ENCODE measurements at regions not wholly inside any gene's neighbourhood (a gene's known extent, or its start where the extent isn't known, plus 50 kb on each side); places are given as distances from the start of the nearest gene placed in this dataset.

DNA sequence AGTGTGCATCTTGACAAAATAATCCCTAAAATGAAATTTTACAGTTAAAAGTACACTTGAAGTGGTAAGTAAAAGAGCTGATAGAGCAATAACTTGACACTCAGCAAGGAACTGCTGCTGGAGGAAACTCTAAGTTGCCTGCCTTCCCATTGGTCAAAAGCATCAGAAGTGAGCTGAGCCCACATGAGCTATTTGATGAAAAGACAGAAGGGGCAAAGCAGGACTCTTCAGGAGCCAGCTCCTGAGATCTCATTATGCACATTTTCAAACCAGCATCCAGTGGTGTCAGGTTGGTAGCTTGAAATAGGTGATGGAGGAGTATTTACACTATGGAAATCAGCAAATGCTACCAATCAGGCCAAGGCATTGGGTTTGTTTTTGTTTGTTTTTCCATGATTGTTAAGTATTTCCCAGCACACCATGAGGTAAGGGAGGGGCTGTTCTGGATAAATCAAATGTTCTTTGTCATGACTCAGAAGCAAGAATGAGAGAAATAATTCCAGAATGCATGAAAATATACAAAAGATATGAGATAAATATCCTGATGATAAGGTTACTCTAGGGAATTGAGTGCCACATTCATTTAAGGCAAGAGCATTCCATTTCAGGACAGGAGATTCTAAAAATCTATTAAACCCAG, 316.6 kb downstream of the SNX13 start:
- DNase-seq (ENCODE audit: low read depth), result no peak
- no peaks in the 10 kb centered on the region for H3K36me3 ChIP-seq (ENCODE audit: control insufficient read depth, insufficient read depth, low read length)
- no peak overlapping the region for H3K4me3 ChIP-seq (ENCODE audit: low read depth, low read length)
- H3K27me3 ChIP-seq (ENCODE audit: control insufficient read depth, insufficient read depth, low read length), result no peaks in the 10 kb centered on the region
- TF ChIP-seq, protein P1, sequence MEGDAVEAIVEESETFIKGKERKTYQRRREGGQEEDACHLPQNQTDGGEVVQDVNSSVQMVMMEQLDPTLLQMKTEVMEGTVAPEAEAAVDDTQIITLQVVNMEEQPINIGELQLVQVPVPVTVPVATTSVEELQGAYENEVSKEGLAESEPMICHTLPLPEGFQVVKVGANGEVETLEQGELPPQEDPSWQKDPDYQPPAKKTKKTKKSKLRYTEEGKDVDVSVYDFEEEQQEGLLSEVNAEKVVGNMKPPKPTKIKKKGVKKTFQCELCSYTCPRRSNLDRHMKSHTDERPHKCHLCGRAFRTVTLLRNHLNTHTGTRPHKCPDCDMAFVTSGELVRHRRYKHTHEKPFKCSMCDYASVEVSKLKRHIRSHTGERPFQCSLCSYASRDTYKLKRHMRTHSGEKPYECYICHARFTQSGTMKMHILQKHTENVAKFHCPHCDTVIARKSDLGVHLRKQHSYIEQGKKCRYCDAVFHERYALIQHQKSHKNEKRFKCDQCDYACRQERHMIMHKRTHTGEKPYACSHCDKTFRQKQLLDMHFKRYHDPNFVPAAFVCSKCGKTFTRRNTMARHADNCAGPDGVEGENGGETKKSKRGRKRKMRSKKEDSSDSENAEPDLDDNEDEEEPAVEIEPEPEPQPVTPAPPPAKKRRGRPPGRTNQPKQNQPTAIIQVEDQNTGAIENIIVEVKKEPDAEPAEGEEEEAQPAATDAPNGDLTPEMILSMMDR (IDR thresholded peaks at IDR 0.05; ENCODE audit: insufficient read depth, low read length, poor library complexity, severe bottlenecking), result no peak

DNA sequence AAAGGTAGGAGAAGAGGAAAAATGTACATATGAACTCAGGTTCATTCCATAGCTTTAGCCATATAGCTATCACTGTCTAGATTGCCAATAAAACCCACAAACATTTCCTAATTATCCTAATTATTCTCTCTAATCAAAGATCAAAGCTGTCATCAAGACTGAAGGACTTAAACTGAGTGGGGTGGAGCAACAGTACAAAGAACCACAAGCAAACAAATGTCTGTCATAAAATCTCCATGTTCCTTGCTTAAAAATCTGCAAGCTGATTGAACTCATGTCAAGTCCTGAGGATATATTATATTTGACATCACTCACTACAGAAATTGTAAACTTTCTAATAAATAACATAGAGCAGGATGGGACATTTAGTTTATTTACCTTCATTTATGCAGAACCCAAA, 315.9 kb downstream of the SNX13 start:
- no peak for DNase-seq (ENCODE audit: low read depth)
- Histone ChIP-seq H3K27me3 (ENCODE audit: control insufficient read depth, insufficient read depth, low read length) (no peaks in the 10 kb centered on the region), H3K36me3 (ENCODE audit: control insufficient read depth, insufficient read depth, low read length) (no peaks in the 10 kb centered on the region), H3K4me3 (ENCODE audit: low read depth, low read length) (no peak overlapping the region)
- TF ChIP-seq, protein P1 (IDR thresholded peaks at IDR 0.05; ENCODE audit: insufficient read depth, low read length, poor library complexity, severe bottlenecking), result no peak

DNA sequence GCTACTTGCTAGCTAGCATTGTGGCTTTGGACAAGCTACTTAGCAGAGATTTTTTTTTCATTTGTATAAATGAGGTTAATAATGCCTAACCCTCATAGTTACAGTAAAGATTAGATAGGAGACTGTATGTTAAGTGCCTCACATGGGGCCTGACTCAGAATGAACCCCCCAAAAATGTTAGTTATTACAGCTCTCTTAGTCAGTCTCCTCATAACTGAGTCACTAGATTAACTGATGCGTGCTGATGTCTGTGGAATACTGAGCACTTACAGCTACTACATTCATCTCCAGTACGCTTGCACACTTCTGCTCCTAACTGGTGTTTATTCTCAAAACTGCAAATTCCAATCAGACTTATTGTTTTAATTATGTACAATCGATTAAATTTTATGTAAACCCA, 315.3 kb downstream of the SNX13 start:
- no peaks in the 10 kb centered on the region for H3K27me3 ChIP-seq (ENCODE audit: control insufficient read depth, insufficient read depth, low read length)
- TF ChIP-seq, protein P1 (IDR thresholded peaks at IDR 0.05; ENCODE audit: insufficient read depth, low read length, poor library complexity, severe bottlenecking), result no peak
- H3K4me3 ChIP-seq (ENCODE audit: low read depth, low read length), result no peak overlapping the region
- DNase-seq (ENCODE audit: low read depth), result peak; percentile 73
- no peaks in the 10 kb centered on the region for H3K36me3 ChIP-seq (ENCODE audit: control insufficient read depth, insufficient read depth, low read length)

DNA sequence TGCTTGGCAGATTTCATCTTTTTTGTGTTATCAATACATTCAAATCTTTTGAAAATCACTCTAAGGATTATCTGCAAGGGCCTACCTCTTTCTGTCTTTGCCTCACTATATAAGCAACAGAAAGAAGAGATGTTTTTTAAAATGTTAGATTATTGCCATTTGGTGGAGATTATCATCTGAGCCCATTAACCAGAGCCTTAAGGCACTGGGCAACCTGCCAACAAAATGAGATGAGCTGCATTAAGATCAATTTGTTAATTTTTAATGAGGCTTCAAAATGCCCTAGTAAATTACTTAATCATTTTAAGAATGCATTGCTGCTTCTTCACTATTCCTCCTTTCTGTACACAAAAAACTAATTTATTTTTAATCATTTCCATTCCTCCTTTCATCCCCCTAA, 314.1 kb downstream of the SNX13 start:
- H3K27me3 ChIP-seq (ENCODE audit: control insufficient read depth, insufficient read depth, low read length), result no peaks in the 10 kb centered on the region
- DNase-seq (ENCODE audit: low read depth), result no peak
- TF ChIP-seq, protein P1 (IDR thresholded peaks at IDR 0.05; ENCODE audit: insufficient read depth, low read length, poor library complexity, severe bottlenecking), result no peak
- H3K4me3 ChIP-seq (ENCODE audit: low read depth, low read length), result no peak overlapping the region
- H3K36me3 ChIP-seq (ENCODE audit: control insufficient read depth, insufficient read depth, low read length), result no peaks in the 10 kb centered on the region

DNA sequence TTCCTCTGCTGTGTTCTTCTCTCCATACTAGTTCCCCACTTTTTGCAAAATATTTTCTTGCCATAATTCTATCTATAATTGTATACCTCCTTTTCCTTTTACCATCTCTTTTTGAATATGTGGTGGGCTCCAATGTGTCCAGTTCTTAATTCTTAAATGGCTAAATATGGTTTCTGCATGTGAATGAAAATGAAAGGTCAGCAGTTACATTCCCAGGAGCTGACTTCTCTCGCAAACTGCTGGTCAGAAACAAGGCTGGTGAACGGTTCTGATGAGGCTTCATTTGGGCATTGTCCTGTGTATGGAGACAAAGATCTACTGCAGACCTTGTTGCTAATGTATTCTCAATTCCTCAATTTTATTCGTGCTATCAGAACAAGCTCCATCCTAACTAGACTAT, 309.2 kb downstream of the SNX13 start:
- no peak for DNase-seq (ENCODE audit: low read depth)
- no peak overlapping the region for H3K4me3 ChIP-seq (ENCODE audit: low read depth, low read length)
- H3K27me3 ChIP-seq (ENCODE audit: control insufficient read depth, insufficient read depth, low read length), result no peaks in the 10 kb centered on the region
- H3K36me3 ChIP-seq (ENCODE audit: control insufficient read depth, insufficient read depth, low read length), result no peaks in the 10 kb centered on the region
- TF ChIP-seq, protein P1 (IDR thresholded peaks at IDR 0.05; ENCODE audit: insufficient read depth, low read length, poor library complexity, severe bottlenecking), result no peak

DNA sequence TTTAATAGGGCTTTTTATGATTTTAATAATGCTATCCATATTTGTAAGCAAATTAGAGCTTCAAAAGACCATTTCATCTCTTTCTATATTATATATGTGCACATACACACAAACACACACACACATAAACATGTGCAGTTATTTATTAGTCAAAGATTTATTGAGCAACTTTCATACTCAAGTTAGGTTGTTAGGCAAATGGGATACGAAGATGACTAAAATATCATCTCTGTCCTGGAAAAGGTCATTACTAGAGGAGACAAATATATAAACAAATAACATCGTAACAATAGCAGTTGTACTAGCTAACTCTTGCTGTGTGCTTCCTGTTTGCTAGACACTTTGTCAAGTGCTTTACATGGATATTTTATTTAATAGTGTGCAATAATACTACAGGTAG, 307.9 kb downstream of the SNX13 start:
- Histone ChIP-seq H3K4me3 (ENCODE audit: low read depth, low read length) (no peak overlapping the region), H3K27me3 (ENCODE audit: control insufficient read depth, insufficient read depth, low read length) (no peaks in the 10 kb centered on the region), H3K36me3 (ENCODE audit: control insufficient read depth, insufficient read depth, low read length) (no peaks in the 10 kb centered on the region)
- TF ChIP-seq, protein P1 (IDR thresholded peaks at IDR 0.05; ENCODE audit: insufficient read depth, low read length, poor library complexity, severe bottlenecking), result no peak
- no peak for DNase-seq (ENCODE audit: low read depth)

Measured in kidney epithelial cell (primary cell).